Endodermal cell (in vitro differentiated cells): ENCODE measurements at regions not wholly inside any gene's neighbourhood (a gene's known extent, or its start where the extent isn't known, plus 50 kb on each side); places are given as distances from the start of the nearest gene placed in this dataset.

Experiments
- DNase-seq: peaks from one replicate; pipeline ENCODE4 v3.0.0-alpha.2; 2017
- H3K27ac ChIP-seq: 2 replicates; pipeline ENCODE4 v1.5.1; 2013; ENCODE audit warnings: mild to moderate bottlenecking, low read depth, low read length, moderate library complexity
- H3K27me3 ChIP-seq: 2 replicates; pipeline ENCODE4 v1.6.1; 2013; ENCODE audit warnings: mild to moderate bottlenecking, low read length, moderate library complexity; ENCODE audit not compliant: insufficient read depth, control insufficient read depth, poor library complexity, severe bottlenecking
- H3K36me3 ChIP-seq: 2 replicates; pipeline ENCODE4 v1.7.0; 2013; ENCODE audit warnings: mild to moderate bottlenecking, low read length, moderate library complexity; ENCODE audit not compliant: control insufficient read depth, insufficient read depth
- H3K4me1 ChIP-seq: one replicate; pipeline ENCODE4 v1.7.0; 2013; ENCODE audit warnings: low read length; ENCODE audit not compliant: control insufficient read depth, insufficient read depth
- H3K4me3 ChIP-seq: 2 replicates; pipeline ENCODE4 v1.5.1; 2013; ENCODE audit warnings: mild to moderate bottlenecking, low read length, moderate library complexity
- H3K9ac ChIP-seq: 2 replicates; pipeline ENCODE4 v1.6.1; 2013; ENCODE audit warnings: mild to moderate bottlenecking, low read length, moderate library complexity; ENCODE audit not compliant: poor library complexity, severe bottlenecking; ENCODE audit errors: extremely low read depth
- H3K9me3 ChIP-seq: 2 replicates; pipeline ENCODE4 v1.6.1; 2013; ENCODE audit warnings: mild to moderate bottlenecking, low read length, moderate library complexity; ENCODE audit not compliant: control insufficient read depth
- H3K27ac Mint-ChIP-seq: 2 replicates; pipeline ENCODE4 v1.8.0; 2020; ENCODE audit warnings: mixed read lengths
- H3K27me3 Mint-ChIP-seq: 2 replicates; pipeline ENCODE4 v1.8.0; 2021; ENCODE audit warnings: mild to moderate bottlenecking, mixed read lengths; ENCODE audit not compliant: insufficient read depth
- H3K36me3 Mint-ChIP-seq: 2 replicates; pipeline ENCODE4 v1.8.0; 2020; ENCODE audit warnings: low read depth, mixed read lengths
- H3K4me1 Mint-ChIP-seq: 2 replicates; pipeline ENCODE4 v1.8.0; 2020; ENCODE audit warnings: mixed read lengths
- H3K4me3 Mint-ChIP-seq: 2 replicates; pipeline ENCODE4 v1.8.0; 2020; ENCODE audit warnings: mild to moderate bottlenecking, moderate library complexity, mixed read lengths
- H3K9me3 Mint-ChIP-seq: 2 replicates; pipeline ENCODE4 v1.8.0; 2020; ENCODE audit warnings: mild to moderate bottlenecking, mixed read lengths
- CTCF ChIP-seq: fragments of 200-600 bp; sonication (generic); conservative IDR thresholded peaks from 2 replicates; pipeline ENCODE4 v1.5.0; 2021; ENCODE audit warnings: antibody characterized with exemption, mild to moderate bottlenecking
- WGBS, 2 experiments: methylation state at CpG; one replicate each; pipeline versions ENCODE4 v1.1.5 to v1.1.7; 2013; ENCODE audit warnings: missing lambda C conversion rate in 2 of 2, mixed read lengths in 1 of 2; ENCODE audit not compliant: insufficient coverage in 1 of 2, insufficient read length in 1 of 2; 5-methylcytosine and 5-hydroxymethylcytosine counted together

GRCh38 chr20:6434131-6434530, 311.3 kb upstream of the FERMT1 start:
- H3K36me3 Mint-ChIP-seq = no peaks in the 10 kb centered on the region
- Histone ChIP-seq H3K9me3 (no peaks in the 10 kb centered on the region), H3K4me1 (no peaks in the 10 kb centered on the region), H3K27me3 (no peaks in the 10 kb centered on the region), H3K36me3 (no peaks in the 10 kb centered on the region), H3K4me3 (no peak overlapping the region), H3K27ac (no peak overlapping the region), H3K9ac (no peak overlapping the region)
- H3K27me3 Mint-ChIP-seq = no peaks in the 10 kb centered on the region
- no peak overlapping the region for H3K27ac Mint-ChIP-seq
- no peaks in the 10 kb centered on the region for H3K4me1 Mint-ChIP-seq
- DNase-seq = no peak
- WGBS, 2 experiments = 100% methylated on average over 2 of the region's 2 CpGs; no CpG with 5 or more reads in 1 of the 2 experiments
- TF ChIP-seq CTCF = no peak
- H3K9me3 Mint-ChIP-seq = peaks cover 6% of the 10 kb centered on the region
- H3K4me3 Mint-ChIP-seq = no peak overlapping the region

- Histone ChIP-seq H3K27me3 (no peaks in the 10 kb centered on the region), H3K4me1 (no peaks in the 10 kb centered on the region), H3K36me3 (no peaks in the 10 kb centered on the region), H3K9ac (no peak overlapping the region), H3K9me3 (no peaks in the 10 kb centered on the region), H3K27ac (no peak overlapping the region), H3K4me3 (no peak overlapping the region)
- Mint-ChIP-seq H3K27ac (no peak overlapping the region), H3K27me3 (no peaks in the 10 kb centered on the region), H3K36me3 (no peaks in the 10 kb centered on the region), H3K9me3 (no peaks in the 10 kb centered on the region), H3K4me3 (no peak overlapping the region), H3K4me1 (no peaks in the 10 kb centered on the region)
- no peak for TF ChIP-seq CTCF
- DNase-seq = no peak
Measured at GRCh38 chr20:6430381-6430780, 307.6 kb upstream of the FERMT1 start.

- H3K27me3 ChIP-seq = no peaks in the 10 kb centered on the region
- no peaks in the 10 kb centered on the region for H3K9me3 ChIP-seq
- Mint-ChIP-seq H3K4me3 (no peak overlapping the region), H3K9me3 (no peaks in the 10 kb centered on the region), H3K27ac (no peak overlapping the region), H3K4me1 (peaks cover 9% of the 10 kb centered on the region), H3K36me3 (no peaks in the 10 kb centered on the region), H3K27me3 (no peaks in the 10 kb centered on the region)
- no peak overlapping the region for H3K27ac ChIP-seq
- no peak for DNase-seq
- H3K9ac ChIP-seq = no peak overlapping the region
- H3K36me3 ChIP-seq = no peaks in the 10 kb centered on the region
- H3K4me1 ChIP-seq = no peaks in the 10 kb centered on the region
- whole genome bisulfite sequencing, 2 experiments = 86 to 90% methylated on average over 1 of the region's 1 CpG
- TF ChIP-seq CTCF = no peak
- H3K4me3 ChIP-seq = no peak overlapping the region
Measured at GRCh38 chr20:6426287-6426891, 303.6 kb upstream of the FERMT1 start.
